GM12872 (cell line): ENCODE measurements at regions not wholly inside any gene's neighbourhood (a gene's known extent, or its start where the extent isn't known, plus 50 kb on each side); places are given as distances from the start of the nearest gene placed in this dataset.

Source experiments
- CTCF ChIP-seq: IDR thresholded peaks from 3 replicates; pipeline ENCODE4 v1.5.1; 2011; ENCODE audit warnings: low read depth, mild to moderate bottlenecking, low read length, moderate library complexity; ENCODE audit not compliant: insufficient read depth

GRCh38 chr9:119959846-119960545, 590.8 kb upstream of the BRINP1 start:
- TF ChIP-seq CTCF, result no peak

- TF ChIP-seq CTCF, result no peak
These were observed 586.9 kb upstream of the BRINP1 start for GRCh38 chr9:119956111-119956510.

GRCh38 chr9:119955276-119955675, 586.0 kb upstream of the BRINP1 start:
- no peak for TF ChIP-seq CTCF

GRCh38 chr9:119951591-119951990, 582.4 kb upstream of the BRINP1 start:
- TF ChIP-seq CTCF, result no peak

- no peak for TF ChIP-seq CTCF
These were observed 581.9 kb upstream of the BRINP1 start for GRCh38 chr9:119951090-119951489.

GRCh38 chr9:119945686-119946085, 576.5 kb upstream of the BRINP1 start:
- TF ChIP-seq CTCF, result no peak

GRCh38 chr9:119941091-119941490, 571.9 kb upstream of the BRINP1 start:
- no peak for TF ChIP-seq CTCF
